Gastroesophageal sphincter (tissue), 3 donors: ENCODE measurements at regions not wholly inside any gene's neighbourhood (a gene's known extent, or its start where the extent isn't known, plus 50 kb on each side); places are given as distances from the start of the nearest gene placed in this dataset.

ENCODE experiments used
- EP300 ChIP-seq: sonication (generic); formaldehyde crosslinking; IDR thresholded peaks from one replicate; pipeline ENCODE4 v1.6.1; 2017; ENCODE audit warnings: antibody characterized with exemption, mild to moderate bottlenecking
- POLR2A ChIP-seq, 2 donors: fragments of 450-650 bp; IDR thresholded peaks; one replicate each; pipeline ENCODE4 v1.6.1; 2017; ENCODE audit warnings: antibody characterized with exemption in 2 of 2, mild to moderate bottlenecking in 2 of 2, moderate library complexity in 1 of 2
- POLR2AphosphoS5 ChIP-seq: sonication (generic); formaldehyde crosslinking; IDR thresholded peaks from one replicate; pipeline ENCODE4 v1.6.1; 2017; ENCODE audit warnings: antibody characterized with exemption
- TF ChIP-seq, protein P1 (sequence below), 4 experiments: fragments of 200-600 bp in 2 of 4; fragments of 450-650 bp in 2 of 4; sonication (generic) in 1 of 4; IDR thresholded peaks; one replicate each; pipeline ENCODE4 v1.5.1; 2017 to 2019; ENCODE audit warnings: antibody characterized with exemption in 4 of 4, mild to moderate bottlenecking in 2 of 4, moderate library complexity in 2 of 4

- TF ChIP-seq, protein P1, sequence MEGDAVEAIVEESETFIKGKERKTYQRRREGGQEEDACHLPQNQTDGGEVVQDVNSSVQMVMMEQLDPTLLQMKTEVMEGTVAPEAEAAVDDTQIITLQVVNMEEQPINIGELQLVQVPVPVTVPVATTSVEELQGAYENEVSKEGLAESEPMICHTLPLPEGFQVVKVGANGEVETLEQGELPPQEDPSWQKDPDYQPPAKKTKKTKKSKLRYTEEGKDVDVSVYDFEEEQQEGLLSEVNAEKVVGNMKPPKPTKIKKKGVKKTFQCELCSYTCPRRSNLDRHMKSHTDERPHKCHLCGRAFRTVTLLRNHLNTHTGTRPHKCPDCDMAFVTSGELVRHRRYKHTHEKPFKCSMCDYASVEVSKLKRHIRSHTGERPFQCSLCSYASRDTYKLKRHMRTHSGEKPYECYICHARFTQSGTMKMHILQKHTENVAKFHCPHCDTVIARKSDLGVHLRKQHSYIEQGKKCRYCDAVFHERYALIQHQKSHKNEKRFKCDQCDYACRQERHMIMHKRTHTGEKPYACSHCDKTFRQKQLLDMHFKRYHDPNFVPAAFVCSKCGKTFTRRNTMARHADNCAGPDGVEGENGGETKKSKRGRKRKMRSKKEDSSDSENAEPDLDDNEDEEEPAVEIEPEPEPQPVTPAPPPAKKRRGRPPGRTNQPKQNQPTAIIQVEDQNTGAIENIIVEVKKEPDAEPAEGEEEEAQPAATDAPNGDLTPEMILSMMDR (IDR thresholded peaks at IDR 0.05) = no peak
- TF ChIP-seq EP300 (no peak), POLR2A (IDR thresholded peaks at IDR 0.05) (no peak), POLR2AphosphoS5 (no peak)
Observed at GRCh38 chrX:1809581-1809980, 194.7 kb downstream of the ASMT start.
